ENCODE measurements at regions not wholly inside any gene's neighbourhood (a gene's known extent, or its start where the extent isn't known, plus 50 kb on each side); places are given as distances from the start of the nearest gene placed in this dataset.

DNA sequence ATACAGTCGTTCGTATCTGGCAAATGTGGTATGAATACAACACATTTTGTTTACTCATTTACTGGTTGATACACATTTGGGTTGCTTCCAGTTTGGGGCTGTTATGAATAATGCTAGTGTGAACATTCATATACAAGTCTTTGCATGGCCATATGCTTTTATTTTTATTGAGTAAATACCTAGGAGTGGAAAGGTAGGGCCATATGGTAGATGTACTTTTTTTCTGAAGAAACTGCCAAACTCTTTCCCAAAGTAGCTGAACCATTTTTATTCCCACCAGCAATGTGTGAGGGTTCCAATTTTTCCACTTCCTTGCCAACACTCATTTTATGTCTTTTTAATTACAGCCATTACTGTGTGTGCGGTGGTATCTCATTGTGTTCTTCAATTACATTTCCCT lies 496.2 kb upstream of the NRXN1 start:
- DNase-seq: no peak

DNA sequence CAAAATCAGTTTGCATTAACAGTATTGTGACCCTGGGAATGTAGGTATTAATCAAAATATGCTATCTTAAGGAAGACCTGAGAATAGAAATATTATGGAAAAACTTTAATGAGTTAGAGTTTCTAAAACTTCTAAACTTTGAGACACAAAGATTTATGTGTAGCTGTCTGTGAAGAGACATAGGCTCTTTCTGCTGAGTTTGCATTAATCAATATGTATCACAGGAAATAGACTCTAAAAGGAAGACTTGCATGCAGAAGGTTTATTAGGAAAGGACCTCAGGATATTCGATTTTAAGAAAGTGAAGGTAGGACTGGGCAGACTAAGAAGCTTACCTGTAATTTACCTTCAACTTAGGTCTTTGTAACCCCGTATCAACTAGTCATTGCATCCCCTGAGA lies 494.8 kb upstream of the NRXN1 start:
- DNase-seq: no peak

DNA sequence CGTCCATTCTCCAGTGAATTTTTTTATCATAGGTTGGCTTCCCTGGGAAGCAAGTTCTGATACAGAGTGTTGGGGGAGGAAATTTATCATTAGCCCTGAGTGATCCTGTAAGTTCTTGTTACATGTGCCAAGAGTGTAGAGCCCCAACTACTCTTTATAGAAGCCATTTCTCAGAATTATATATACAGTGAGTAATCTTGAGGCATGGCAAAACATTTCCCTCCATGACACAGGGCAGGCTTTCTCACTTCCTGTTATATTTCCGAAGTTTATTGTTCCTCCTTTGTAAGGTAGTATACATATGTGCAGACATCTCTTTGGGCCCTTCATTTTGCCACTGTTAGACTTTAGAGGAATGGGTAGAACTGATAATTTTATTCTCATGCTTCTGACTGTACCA lies 484.7 kb upstream of the NRXN1 start:
- no peak for DNase-seq

DNA sequence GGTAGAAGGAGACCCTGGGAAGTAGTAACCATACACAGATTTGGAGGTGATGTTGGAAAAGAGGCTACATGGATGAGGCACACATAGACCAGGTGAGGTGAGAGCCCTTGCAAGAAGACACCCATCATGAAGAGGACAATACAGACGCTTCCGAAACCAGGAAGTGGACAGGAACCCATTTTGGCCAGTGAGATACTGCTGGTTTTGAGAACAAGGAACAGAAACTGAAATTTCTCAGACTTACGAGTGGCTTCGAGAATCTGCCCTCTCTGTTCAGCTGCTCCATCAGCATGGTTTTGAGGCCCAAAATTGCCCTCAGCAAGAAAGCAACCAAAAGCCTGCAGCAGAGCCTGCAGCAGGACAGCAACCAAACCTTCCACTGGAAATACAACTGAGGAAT lies 479.1 kb upstream of the NRXN1 start:
- no peak for DNase-seq

GRCh38 chr2:51510303-51510702 lies 478.4 kb upstream of the NRXN1 start:
- DNase-seq: no peak

DNA sequence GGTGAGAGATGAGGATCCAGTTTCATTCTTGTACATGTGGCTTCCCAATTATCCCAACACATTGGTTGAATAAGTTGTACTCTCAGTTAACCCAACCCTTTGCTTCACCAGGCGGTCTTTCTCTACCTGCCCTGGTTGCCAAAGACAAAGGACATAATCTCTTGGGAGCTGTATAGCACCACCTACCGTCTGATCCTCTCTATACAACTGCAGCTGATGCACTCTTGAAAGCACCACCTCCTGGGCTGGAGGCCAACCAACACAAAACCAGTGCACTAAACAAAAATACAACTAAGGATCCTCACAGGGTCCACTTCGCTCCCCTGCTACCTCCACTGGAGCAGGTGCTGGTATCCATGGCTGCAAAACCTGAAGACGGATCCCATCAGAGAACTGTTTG lies 473.6 kb upstream of the NRXN1 start:
- DNase-seq: no peak

- DNase-seq: no peak
Measured at GRCh38 chr2:51490576-51491234, 458.8 kb upstream of the NRXN1 start.

GRCh38 chr2:51484605-51485004 lies 452.7 kb upstream of the NRXN1 start:
- DNase-seq: no peak

DNA sequence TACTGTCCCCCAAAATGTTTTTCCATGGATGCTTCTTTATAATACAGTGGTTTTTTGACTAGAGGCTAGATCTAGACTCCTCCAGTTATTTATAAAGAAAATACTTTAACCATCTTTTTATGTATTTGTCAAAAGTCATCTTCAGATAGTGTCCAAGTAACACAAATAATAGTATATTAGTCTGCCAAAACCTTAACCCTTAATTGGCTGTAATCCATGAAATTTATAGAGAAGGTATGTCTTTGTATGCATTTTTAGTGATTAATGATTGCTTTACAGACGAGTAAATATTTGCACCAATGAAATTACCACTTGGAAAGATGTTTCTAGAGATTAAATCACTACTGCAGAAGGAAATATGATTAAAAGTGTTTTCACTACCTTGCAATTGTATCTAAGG lies 451.8 kb upstream of the NRXN1 start:
- no peak for DNase-seq

GRCh38 chr2:51472783-51473182 lies 440.9 kb upstream of the NRXN1 start:
- DNase-seq: no peak

DNA sequence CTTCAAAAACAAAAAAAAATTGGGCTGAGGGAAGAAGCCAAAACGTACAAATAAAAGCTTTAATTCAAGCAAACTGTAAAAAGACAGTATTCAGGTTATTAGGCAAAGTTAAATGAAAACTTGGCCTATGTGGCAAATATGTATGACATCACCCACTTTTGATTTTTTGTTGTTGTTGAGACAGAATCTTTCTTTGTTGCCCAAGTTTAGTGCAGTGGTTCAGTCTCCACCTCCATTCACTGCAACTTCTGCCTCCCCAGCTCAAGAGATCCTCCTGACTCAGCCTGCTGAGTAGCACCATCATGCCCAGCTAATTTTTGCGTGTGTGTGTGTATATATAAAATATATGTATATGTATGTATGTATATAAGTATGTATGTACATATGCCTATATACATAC lies 440.4 kb upstream of the NRXN1 start:
- no peak for DNase-seq

- DNase-seq: no peak
Measured at GRCh38 chr2:51469102-51469501, 437.2 kb upstream of the NRXN1 start.

DNA sequence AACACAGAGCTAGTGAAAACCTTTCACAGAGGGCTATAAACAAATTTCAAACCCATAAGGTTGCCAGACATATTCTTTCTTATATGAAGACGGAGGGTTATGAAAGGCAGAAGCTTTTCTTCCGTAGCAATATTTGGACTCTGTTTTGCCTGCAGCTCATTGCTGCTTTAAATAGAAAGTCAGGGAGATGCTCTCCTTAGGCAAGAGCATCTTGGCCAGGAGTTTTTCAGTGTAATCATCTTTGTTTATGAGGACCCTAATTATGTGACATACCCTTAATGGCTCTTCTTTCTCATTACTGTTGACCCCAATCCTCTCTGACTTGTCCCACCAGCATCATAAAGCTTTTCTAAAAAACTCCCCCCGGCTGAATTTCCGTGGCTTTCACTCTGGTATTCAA lies 433.4 kb upstream of the NRXN1 start:
- no peak for DNase-seq

DNA sequence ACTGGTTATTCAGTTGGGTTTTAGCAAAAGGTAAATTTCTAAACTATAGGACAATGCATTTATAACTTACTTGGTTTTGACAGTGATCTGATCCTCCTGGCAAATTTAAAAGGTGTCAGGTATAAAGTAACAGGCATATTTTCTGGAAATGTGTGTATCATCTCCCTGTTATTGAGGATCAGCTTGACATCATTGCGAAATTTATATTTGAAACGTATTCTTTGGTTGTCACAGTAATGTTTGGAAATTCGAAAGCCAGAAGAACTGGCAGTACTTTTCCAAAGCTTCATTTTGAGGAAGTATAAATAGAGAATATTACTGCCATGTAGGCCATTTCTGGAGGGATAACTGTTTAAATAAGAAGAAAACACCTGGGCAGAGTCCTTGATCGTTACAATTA lies 422.2 kb upstream of the NRXN1 start:
- DNase-seq: no peak

GRCh38 chr2:51448911-51449310 lies 417.0 kb upstream of the NRXN1 start:
- no peak for DNase-seq

DNA sequence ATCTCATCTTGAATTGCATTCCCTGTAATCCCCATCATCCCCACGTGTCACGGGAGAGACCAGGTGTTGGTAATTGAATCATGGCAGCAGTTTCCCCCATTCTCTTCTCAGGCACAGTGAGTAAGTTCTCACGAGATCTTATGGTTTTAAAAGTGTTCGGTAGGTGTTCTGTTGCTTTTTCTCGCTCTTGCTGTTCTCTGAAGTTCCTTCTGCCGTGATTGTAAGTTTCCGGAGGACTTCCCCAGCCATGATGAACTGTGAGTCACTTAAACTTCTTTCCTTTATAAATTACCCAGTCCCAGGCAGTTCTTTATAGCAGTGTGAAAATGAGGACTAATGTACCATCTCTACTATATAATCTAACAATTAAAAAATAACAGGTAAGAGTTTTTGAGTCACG lies 409.9 kb upstream of the NRXN1 start:
- no peak for DNase-seq

DNA sequence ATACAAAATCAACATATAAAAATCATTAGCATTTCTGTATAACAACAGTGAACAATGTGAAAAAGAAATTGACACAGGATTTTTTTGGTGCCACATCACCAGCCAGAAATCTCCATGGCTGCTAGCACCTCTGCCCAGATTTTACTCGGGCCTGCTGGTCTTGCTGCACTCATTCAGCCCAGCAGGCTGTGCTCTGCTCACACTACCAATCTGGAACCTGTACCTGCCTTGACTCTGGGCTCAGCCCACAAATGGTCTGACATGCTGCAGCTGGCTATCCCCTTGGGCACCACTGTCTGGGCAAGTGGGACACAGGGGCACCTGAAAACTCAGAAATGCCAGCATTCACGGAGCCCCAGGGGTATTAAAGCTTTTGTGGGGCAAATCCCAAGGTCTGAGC lies 392.5 kb upstream of the NRXN1 start:
- no peak for DNase-seq

DNA sequence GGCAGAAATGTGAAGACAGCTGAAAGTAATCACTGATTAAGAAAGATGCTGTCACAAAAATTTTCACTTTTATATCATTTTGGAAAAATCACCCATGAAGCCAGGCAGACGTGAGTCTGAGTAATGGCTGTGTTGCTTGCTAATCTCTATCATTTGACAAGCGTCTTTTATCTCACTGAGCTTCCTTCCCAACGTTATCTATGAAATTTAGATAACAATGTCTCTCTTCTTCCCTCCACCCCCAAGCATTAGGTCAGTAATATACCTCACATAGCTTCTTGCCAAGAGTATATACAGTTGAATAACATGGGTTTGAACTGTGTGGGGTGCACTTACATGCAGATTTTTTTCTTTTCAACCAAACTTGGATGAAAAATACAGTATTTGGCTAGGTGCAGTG lies 388.6 kb upstream of the NRXN1 start:
- no peak for DNase-seq

GRCh38 chr2:51413726-51414125 lies 381.8 kb upstream of the NRXN1 start:
- no peak for DNase-seq

GRCh38 chr2:51410331-51410730 lies 378.4 kb upstream of the NRXN1 start:
- DNase-seq: no peak

GRCh38 chr2:51409920-51410319 lies 378.0 kb upstream of the NRXN1 start:
- no peak for DNase-seq

DNA sequence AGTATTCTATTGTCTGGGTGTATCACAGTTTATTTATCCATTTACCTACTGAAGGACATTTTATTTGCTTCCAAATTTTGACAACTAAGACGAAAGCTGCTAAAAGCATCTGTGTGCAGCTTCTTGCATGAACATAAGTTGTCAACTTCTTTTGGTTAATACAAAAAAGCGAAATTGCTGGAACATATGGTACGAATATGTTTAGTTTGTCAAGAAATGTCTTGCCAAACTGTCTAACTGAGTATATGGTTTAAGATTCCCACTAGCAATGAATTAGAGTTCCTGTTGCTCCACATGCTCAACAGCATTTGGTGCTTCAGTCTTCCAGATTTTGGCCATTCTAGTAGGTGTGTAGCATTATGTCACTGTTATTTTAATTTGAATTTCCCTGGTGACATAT lies 372.3 kb upstream of the NRXN1 start:
- no peak for DNase-seq

GRCh38 chr2:51401546-51401945 lies 369.6 kb upstream of the NRXN1 start:
- no peak for DNase-seq

DNA sequence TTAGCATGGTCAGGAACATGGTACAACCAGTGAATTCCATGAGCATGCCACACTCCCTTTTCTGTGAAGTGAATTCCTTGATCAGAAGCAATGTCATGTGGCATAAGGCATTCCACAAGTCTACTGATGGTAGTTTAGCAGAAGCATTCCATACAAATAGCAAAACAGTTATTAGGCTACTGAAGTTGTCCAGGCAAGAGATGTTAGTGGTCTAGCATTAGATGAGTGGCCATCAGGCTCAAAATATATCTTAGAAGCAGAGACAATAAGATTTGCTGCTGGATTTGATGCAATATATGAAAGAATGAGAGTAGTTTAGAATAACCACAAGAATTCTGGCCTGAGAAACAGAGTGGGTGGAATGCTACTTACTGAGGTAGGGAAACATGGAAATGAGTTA lies 355.3 kb upstream of the NRXN1 start:
- DNase-seq: no peak

DNA sequence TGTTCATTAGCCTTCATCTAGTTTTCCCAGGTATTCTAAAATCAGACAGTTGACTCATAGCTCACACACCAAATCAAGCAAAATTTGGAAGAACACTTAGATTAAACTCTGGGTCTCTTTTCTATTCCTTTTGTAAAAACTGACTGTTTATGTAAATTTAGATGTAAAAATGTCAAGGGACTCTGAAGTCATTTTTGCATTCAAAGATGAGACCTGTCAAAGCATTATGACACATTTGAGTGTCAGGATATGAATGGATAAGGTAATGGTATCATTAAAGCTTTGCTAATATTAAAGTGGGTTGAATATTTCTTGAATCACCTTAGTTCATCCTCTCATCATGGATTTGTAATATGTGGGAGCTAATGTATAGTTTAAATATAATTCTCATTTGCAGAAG lies 348.1 kb upstream of the NRXN1 start:
- DNase-seq: no peak
